Ramos (cell line): ENCODE measurements at regions not wholly inside any gene's neighbourhood (a gene's known extent, or its start where the extent isn't known, plus 50 kb on each side); places are given as distances from the start of the nearest gene placed in this dataset.
"Not testable (repeated sequence)": the region's sequence is repeated elsewhere in the genome, so short reads cannot be mapped to it uniquely, and the experiment has no call there.

Experiments used
- in situ Hi-C: fragments of 300-500 bp; cut with MboI; formaldehyde crosslinking; loops from one replicate; pipeline ENCODE4 v1.14.3; 2022; ENCODE audit warnings: low sequenced_read_pairs; ENCODE audit not compliant: unreplicated experiment

DNA sequence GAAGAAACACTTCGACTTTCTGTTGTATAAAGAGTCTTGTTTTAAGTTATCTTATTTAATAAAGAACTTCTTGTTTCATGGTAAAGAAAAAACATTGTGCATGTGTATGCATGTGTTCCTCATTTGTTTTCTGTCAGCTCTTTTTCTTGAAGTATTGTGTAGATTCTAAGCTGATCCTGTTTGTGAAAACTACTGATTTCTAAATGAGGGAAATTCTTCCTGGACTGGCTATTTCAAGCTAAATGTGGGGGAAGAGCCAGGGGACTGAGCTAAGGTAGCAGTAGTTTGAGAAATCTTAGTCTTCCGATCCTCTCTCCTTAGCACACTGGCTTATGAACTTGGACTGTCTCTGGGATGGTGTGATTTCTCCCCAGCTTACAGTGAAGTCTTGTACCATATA is 56.4 kb upstream of the RBMS1 start:
- in situ Hi-C loops, result no loop called here

DNA sequence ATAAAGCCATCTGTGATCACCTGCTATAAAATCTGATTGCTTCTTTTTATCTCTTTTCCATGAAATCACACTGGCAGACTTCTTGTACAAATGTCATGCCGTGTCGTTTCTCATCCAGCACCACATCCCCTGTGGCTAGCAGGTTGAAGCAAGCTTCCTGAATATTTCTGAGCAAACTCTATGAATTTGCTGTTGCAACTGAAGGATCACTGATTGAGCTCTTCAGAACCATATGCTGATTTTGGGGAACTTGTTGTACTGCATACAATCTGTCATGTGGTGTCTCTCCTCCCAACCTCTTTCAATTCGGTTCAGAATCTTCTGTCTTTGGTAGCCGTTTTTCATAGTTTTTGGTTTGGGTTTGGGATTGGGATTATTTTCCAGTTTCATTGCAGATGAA is 57.7 kb upstream of the RBMS1 start:
- in situ Hi-C loops, result no loop called here

DNA sequence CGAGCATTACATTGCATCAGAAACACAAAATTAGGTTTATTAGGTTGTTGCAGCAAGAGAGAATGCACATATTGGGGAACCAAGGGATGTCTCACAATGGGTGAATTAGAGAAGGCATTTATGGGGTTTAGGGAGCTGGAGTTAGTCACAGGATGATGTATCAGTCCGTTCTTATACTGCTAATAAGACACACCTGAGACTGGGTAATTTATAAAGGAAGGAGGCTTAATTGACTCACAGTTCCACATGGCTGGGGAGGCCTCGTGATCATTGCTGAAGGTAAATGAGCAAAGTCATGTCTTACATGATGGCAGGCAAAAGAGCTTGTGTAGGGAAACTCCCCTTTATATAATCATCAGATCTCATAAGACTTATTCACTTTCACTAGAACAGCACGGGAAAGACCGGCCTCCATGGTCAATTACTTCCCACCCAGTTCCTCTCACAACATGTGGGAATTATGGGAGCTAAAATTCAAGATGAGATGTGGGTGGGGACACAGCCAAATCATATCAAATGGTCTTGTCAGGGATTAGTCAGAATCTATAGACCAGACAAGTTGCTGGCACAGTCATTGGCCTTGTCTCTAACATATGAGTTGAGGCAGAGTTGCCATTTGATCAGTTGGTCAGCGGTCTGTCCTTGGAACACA is 61.9 kb upstream of the RBMS1 start:
- in situ Hi-C loops, result no loop called here

DNA sequence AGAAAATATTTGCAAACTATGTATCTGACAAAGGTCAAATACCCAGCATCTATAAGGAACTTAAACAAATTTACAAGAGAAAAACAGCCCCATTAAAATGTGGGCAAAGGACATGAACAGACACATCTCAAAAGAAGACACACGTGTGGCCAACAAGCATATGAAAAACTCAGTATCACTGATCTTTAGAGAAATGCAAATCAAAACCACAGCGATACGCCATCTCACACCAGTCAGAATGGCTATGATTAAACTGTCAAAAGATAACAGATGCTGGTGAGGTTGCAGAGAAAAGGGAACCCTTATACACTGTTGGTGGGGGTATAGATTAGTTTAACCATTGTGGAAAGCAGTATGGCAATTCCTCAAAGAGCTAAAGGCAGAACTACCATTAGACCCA is 64.3 kb upstream of the RBMS1 start:
- in situ Hi-C loops, result no loop called here

DNA sequence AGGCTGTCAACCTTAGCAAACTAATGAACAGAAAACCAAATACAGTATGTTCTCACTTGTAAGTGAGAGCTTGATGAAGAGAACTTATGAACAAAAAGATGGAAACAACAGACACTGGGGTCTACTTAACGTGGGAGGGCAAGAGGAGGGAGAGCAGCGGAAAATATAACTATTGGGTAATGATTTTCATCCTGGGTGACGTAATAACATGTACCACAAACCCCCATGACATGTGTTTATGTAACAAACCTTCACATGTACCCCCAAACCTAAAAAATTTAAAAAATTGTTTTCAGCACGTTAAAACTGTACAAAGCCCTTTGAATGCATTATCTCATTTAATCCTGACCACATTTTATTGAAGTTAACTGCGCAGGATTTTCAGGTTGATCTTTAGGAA is 64.9 kb upstream of the RBMS1 start:
- in situ Hi-C loops, result no loop called here

DNA sequence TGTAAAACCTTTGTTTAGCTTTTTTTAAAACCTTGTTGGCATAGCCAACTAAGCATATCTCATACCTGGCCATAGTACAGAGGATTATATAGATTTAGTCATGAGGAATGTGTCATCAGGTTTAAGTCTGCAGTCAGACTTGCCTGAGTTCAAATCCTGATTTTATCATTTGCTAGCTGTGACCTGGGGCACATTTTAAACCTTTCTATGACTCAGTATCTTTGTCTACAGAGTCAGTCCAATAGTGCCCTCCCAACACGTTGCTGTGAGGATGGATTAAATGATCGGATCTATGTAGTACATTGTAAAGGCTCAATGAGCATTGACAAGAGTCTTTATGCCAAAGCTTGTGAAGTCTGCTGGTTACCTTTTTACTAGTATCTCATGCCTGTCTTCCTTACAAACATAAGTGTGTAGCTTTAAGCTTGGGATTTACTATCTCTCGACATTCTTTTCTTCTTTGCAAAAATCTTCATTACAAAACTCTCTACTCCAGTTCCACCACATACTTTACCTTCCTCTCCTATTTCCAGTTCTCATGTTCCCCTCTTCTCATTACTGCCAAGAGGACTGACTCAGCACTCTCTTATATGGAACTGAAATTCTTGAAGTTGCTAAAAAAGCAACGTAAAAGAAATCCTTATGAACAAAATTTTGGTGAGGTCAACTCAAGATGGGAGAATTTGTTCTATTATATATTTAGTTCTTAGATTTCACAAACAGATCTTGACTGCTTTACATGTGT is 68.1 kb upstream of the RBMS1 start:
- in situ Hi-C loops, result no loop called here

DNA sequence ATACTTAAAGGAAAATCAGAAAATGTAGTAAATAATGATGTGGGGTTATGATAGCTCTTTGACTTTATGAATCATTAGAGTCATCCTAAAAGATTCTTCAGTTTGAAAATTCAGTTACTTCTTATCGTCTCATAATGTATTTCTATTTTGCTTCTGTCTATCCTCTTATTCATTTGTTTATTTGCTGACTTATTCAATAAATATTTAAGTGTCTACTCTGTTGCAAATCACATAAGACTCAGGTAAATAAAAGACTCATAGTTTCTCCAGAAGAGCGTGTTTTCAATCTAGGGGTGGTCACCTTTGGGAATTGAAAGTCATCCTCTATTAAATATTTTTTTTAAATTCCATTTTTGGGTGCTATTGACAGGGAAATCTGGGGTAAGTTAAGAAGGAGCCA is 69.1 kb upstream of the RBMS1 start:
- in situ Hi-C loops, result no loop called here

DNA sequence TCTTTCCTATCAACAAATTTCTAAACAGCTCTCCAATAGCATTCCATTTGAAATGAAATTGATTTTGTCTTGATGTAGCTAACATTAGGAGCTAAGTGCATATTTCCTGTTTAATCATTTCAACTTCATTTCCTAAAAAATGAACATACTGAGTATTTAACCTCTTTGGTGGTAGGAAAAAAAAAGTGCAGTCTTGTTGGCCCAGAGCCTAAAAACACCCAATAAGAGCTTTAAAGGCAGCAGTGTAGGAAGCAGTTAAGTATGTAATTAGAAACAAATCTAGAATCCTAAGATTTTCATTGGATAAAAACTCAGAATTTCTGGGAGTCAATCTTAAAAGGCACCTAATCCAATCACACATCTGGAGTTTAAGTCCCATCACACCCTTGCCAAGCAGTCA is 71.0 kb upstream of the RBMS1 start:
- in situ Hi-C loops, result no loop called here

DNA sequence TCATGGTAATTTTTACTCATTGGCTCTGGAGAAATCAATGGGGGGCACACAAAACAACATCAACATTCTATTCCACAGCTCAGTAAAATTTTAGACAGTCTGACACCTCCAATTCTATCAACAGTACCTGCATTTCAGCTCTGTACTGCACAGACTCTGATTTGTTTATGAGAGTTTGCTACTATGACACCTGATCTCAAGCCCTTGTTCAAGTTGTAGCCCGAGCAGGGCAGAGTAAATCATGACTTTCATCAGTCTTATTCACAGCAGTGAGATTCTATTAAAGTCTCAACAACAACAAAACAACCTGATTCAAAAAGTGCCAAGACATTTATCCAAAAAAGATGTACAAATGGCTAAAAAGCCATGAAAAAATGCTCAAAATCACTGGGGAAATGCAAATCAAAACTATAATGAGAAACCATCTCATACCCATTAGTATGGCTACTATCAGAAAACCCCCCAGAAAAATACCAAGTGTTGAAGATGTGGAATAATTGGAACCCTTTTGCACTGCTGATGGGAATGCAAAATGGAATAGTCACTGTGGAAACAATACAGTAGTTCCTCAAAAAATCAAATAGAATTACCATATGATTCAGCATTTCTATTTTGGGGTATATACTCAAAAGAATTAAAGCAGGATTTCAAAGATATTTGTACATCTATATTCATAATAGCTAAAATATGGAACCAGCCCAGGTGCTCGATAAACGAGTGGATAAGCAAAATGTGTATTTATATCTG is 71.7 kb upstream of the RBMS1 start:
- in situ Hi-C loops, result no loop called here

DNA sequence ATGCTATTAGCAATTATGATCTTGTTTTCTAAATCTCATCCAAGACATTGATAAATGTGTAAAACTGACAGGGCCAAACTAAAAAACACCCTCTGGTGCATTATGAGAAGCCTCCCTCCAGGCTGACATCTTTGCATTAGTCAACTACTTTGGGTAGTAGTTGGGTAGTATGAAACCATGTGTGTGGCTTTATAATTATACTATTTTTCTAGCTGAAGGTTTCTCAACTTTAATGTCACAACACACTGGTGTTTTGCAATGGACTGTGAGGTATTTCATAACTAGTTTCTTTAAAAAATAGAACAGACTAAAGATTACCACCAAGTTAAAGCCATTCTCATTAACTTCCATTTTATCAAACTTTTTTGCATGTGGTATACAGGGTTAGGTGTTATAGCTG is 73.1 kb upstream of the RBMS1 start:
- in situ Hi-C loops, result no loop called here

DNA sequence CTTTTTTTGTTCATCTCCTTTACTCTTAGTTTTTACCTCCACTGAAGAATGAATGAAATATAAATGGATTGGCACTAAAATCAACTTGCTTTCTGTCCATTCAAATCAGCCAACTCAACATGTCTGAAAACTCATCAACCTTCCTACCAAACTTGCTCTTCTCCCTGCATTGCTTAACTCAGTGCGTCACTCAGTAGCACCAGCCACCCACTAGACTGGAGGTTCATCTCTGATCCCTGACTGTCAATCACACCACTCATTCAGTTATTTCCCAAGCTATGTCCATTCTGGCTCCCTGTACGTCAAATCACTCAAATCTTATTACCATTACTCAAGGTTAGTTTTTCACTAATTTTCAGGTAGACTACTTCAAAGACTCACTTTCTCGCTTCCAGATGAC is 75.2 kb upstream of the RBMS1 start:
- in situ Hi-C loops, result no loop called here

DNA sequence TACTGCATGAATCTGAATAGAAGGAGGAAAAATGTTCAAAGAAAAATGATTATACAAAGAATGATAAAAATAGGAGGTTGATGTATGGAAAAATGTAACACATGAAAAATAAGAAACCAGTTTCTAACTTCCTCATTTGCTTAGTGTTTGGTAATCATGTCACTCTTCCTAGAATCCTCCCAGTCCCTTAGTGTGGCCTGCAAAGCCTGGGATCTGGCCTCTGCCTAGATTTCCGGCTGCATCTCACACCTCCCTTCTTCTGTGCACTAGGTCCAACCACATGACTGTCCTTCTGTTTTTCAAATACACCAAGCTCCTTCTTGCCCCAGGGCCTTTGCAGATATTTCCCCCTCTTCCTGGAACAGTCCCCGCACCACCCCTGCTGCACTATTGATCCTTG is 76.8 kb upstream of the RBMS1 start:
- in situ Hi-C loops, result no loop called here

DNA sequence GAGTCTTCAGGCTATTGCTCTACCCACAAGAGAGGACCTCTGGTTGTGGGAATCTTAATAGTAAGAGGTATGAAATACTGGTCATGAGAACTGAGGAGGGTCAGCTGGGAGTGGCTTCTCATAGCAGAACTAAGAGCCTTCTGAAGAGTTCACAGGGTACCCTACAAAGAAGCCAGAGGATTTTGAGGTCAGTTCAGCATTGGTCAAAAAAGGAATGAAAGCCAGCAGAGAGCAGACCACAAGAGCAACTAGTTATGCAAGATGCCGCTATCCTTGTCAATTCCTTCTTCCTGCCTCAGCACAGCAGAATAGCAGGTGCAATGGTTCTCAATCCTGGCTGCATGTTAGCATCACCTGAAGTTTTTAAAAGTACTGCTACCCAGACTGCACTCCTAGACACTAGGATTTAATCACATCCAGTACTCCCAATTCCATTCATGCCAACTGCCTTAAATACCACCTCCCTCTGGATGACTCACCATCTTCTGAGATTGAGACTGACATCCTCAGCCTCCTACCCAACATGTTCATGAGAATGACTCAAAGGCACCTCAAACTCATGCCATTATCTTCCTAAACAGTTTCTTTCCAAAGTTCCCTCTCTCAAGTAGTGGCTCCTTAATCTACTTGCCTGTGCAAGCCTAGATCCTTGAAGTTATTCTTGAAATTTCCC is 81.0 kb upstream of the RBMS1 start:
- in situ Hi-C loops, result no loop called here

DNA sequence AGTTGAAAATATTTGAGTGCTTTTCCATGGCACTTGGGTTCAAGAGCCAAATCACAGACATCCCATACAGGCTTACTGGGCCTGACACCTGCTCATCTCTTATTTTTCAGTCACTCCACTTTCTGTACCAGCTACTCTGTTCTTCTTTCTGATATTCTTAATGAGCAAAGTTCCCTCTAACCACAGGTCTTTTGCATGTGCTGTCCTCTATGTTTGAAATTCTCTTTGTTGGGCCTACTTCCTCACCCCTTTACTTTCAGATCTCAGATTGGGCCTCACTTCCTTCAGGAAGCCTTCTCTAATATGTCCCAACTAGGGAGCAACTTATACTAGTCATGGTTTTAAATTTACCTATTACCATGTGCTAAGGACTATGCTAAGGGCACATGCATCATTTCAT is 81.8 kb upstream of the RBMS1 start:
- in situ Hi-C loops, result no loop called here

DNA sequence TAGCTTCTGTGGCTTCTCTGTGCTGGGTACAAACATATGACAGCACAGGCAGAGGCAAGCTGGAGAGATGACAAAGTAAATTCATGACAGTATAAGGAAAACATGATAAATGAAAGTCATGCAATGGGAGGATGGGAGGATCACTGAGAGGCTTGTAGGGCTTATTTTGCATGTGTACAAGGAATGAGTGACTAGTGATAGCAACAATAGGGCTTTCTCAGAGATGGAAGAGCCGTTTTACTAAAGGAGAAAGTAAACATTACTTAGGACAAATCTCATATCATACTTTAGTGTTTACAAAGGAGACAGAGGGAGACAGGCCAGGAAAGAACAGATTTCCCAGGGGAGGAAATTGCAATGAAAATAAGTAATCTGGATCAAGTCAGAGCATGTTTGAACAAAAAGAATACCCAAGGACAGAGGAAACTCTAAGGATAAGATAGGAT is 82.5 kb upstream of the RBMS1 start:
- in situ Hi-C loops, result no loop called here

DNA sequence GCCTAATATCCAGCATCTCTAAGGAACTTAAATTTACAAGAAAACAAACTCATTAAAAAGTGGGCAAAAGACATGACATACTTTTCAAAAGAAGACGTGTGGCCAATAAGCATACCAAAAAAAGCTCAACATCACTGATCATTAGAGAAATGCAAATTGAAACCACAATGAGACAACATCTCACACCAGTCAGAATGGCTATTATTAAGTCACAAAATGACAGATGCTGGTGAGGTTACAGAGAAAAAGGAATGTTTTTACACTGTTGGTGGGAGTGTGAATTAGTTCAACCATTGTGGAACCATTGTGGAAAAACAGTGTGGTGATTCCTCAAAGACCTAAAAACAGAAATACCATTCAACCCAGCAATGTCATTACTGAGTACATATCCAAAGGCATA is 83.5 kb upstream of the RBMS1 start:
- in situ Hi-C loops, result not testable (repeated sequence)

DNA sequence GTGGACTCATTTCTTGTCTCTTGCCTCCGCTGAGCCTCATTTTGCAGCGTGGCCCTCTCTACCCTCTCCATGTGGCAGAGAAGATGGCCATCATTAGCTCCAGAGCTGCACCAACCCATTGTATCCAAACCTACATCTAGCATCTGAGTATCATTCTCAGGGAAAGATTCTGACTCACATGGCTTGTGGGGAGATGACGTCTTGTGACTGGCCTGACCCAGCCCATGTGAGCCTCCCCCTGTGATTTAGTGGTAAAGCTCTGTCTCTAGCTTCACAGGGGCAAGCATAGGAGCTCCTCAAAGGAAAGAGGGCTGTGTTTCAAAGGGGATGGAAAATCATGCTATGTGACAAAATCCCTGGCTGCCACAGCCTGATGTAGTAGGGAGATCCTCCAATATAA is 87.4 kb upstream of the RBMS1 start:
- in situ Hi-C loops, result no loop called here

DNA sequence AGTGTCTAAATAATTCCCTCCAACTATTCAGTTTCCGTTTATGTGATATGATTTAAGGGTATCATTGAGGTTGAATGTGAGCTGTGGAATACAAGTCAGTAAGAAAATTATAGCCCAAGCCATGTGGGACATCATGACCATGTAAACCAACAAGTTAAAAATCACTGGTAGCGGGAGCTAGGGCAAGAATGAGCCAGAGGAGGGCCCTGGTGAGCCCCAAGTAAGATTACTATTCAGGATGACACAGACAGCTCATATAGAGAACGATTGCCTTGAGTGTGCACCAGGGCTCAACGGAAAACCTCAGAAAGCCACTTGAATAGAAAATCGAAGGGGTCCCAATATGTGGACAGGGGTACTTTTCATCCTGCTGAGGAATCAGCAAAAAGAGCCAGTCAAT is 87.8 kb upstream of the RBMS1 start:
- in situ Hi-C loops, result no loop called here

DNA sequence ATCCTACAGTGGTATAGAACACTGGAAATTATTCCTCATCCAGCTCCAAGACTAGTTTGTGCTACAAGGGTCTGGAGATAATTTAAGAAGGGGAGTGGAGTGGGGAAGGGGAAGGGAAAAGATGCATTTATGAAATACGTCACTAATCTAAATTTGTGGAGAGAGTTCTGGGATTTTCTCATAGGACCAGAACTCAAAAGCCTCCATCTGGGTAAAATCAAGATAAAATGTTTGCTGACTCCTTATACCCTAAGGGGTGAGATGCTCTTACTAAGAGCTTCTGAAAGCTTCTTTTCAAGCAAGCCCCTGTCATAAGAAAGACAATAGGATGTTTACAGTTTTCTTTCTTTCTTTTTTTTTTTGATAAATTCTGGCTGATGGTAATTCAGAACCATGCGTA is 88.5 kb upstream of the RBMS1 start:
- in situ Hi-C loops, result no loop called here

DNA sequence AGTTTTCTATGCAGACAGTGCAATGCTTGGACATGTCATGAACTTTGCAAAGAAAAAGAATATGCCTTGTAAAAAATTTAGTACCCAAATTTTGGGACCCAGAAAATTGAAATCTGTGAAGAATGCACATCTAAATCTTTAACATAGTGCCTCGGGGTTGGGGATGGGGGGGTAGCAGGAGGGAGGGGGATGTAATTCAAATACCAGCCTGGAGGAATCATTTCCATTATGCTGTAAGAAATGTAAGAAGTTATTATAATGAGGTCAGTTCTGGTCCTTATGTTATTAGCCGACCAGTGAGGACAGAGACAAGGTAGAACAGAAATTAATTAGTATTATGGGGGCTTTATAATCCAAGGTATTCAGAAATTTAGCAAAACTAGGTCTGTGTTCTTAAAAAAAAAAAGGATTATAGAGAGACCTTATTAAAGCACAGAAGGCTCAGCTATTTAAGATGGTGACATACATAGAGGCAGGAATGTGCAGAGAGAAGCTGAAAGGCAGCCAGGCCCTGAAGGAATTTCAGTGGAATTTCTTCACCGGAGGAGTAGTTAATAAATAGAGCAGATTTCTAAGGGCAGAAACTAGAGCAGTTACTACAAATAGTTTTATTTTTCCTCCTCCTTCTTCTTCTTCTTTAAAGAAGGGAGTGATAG is 89.0 kb upstream of the RBMS1 start:
- in situ Hi-C loops, result no loop called here
